HEK293 (cell line): ENCODE measurements at regions not wholly inside any gene's neighbourhood (a gene's known extent, or its start where the extent isn't known, plus 50 kb on each side); places are given as distances from the start of the nearest gene placed in this dataset.
A peak's percentile ranks its signal among the peaks of the same experiment; 100 is the strongest.
"Not testable (repeated sequence)": the region's sequence is repeated elsewhere in the genome, so short reads cannot be mapped to it uniquely, and the experiment has no call there.

Source experiments
- CTCF ChIA-PET: fragments of 350-600 bp; formaldehyde crosslinking; extraction: SDS; loops from one replicate; lab custom pipeline; 2021; ENCODE audit warnings: antibody characterized with exemption; lab: Yijun Ruan, JAX
- POLR2A ChIA-PET: fragments of 300-600 bp; formaldehyde crosslinking; extraction: SDS; loops from one replicate; lab custom pipeline; 2020; ENCODE audit warnings: antibody characterized with exemption, inconsistent platforms; lab: Yijun Ruan, JAX
- H3K27ac ChIP-seq: fragments of 200-500 bp; sonication (Bioruptor generic); 2 replicates; pipeline ENCODE4 v1.5.1; 2014; ENCODE audit warnings: low read depth, low read length, control low read depth, inconsistent platforms; ENCODE audit errors: extremely low read depth
- H3K36me3 ChIP-seq, 2 experiments: fragments of 200-500 bp in 1 of 2; sonication (Bioruptor generic) in 1 of 2; 1 replicate in 1 of 2; 2 replicates in 1 of 2; pipeline ENCODE4 v1.5.1; 2014 to 2017; ENCODE audit warnings: inconsistent platforms in 2 of 2, low read length in 2 of 2; ENCODE audit not compliant: control insufficient read depth in 2 of 2, insufficient read depth in 1 of 2
- H3K4me1 ChIP-seq: fragments of 200-500 bp; sonication (Bioruptor generic); 2 replicates; pipeline ENCODE4 v1.5.1; 2014; ENCODE audit warnings: mild to moderate bottlenecking, low read length, inconsistent platforms; ENCODE audit not compliant: control insufficient read depth, insufficient read depth
- H3K4me3 ChIP-seq: 2 replicates; pipeline ENCODE4 v1.5.1; 2011; ENCODE audit warnings: low read depth, mild to moderate bottlenecking, control low read depth, low read length, moderate library complexity
- H3K9me3 ChIP-seq: fragments of 200-500 bp; sonication (Bioruptor generic); 2 replicates; pipeline ENCODE4 v1.5.1; 2014; ENCODE audit warnings: low read depth, low read length, inconsistent platforms; ENCODE audit not compliant: control insufficient read depth, insufficient read depth
- GLIS2 ChIP-seq: fragments of 450-650 bp; formaldehyde crosslinking; IDR thresholded peaks from 2 replicates; pipeline ENCODE4 v1.5.1; 2016; ENCODE audit warnings: missing biosample characterization, missing genetic modification characterization
- HOXD13 ChIP-seq: sonication (generic); formaldehyde crosslinking; IDR thresholded peaks from 2 replicates; pipeline ENCODE4 v1.8.0; 2022; ENCODE audit warnings: missing genetic modification reagents, borderline replicate concordance
- PRDM2 ChIP-seq: fragments of 450-650 bp; formaldehyde crosslinking; IDR thresholded peaks from 2 replicates; pipeline ENCODE4 v1.5.1; 2016; ENCODE audit warnings: missing biosample characterization, missing genetic modification characterization, borderline replicate concordance
- YY1 ChIP-seq: fragments of 450-650 bp; formaldehyde crosslinking; IDR thresholded peaks from 2 replicates; pipeline ENCODE4 v1.5.1; 2018; ENCODE audit warnings: missing biosample characterization, missing genetic modification characterization
- ZBTB26 ChIP-seq: fragments of 450-650 bp; formaldehyde crosslinking; optimal IDR thresholded peaks from 2 replicates; pipeline ENCODE3; 2016; ENCODE audit warnings: missing biosample characterization, mild to moderate bottlenecking, missing genetic modification characterization
- ZFP69B ChIP-seq: fragments of 450-650 bp; formaldehyde crosslinking; IDR thresholded peaks from 2 replicates; pipeline ENCODE4 v1.5.1; 2016; ENCODE audit warnings: missing biosample characterization, missing genetic modification characterization
- ZNF10 ChIP-seq: fragments of 450-650 bp; formaldehyde crosslinking; IDR thresholded peaks from 2 replicates; pipeline ENCODE4 v1.5.1; 2017; ENCODE audit warnings: missing biosample characterization, missing genetic modification characterization
- ZNF114 ChIP-seq: fragments of 450-650 bp; formaldehyde crosslinking; IDR thresholded peaks from 2 replicates; pipeline ENCODE4 v1.5.0; 2017; ENCODE audit warnings: missing biosample characterization, missing genetic modification characterization
- ZNF248 ChIP-seq: fragments of 450-650 bp; formaldehyde crosslinking; IDR thresholded peaks from 2 replicates; pipeline ENCODE4 v1.5.1; 2017; ENCODE audit warnings: missing biosample characterization, missing genetic modification characterization
- ZNF266 ChIP-seq: fragments of 450-650 bp; formaldehyde crosslinking; IDR thresholded peaks from 2 replicates; pipeline ENCODE4 v1.5.1; 2016; ENCODE audit warnings: missing biosample characterization, missing genetic modification characterization, low read depth
- ZNF280D ChIP-seq: fragments of 450-650 bp; formaldehyde crosslinking; IDR thresholded peaks from 2 replicates; pipeline ENCODE4 v1.5.1; 2016; ENCODE audit warnings: missing biosample characterization, missing genetic modification characterization
- ZNF335 ChIP-seq: fragments of 450-650 bp; formaldehyde crosslinking; conservative IDR thresholded peaks from 2 replicates; pipeline ENCODE4 v1.5.1; 2016; ENCODE audit warnings: missing biosample characterization, missing genetic modification characterization
- ZNF394 ChIP-seq: fragments of 450-650 bp; formaldehyde crosslinking; IDR thresholded peaks from 2 replicates; pipeline ENCODE4 v1.5.1; 2016; ENCODE audit warnings: missing biosample characterization, missing genetic modification characterization, mild to moderate bottlenecking, moderate library complexity, borderline replicate concordance
- ZNF398 ChIP-seq: fragments of 450-650 bp; formaldehyde crosslinking; IDR thresholded peaks from 2 replicates; pipeline ENCODE4 v1.5.1; 2017; ENCODE audit warnings: missing biosample characterization, missing genetic modification characterization
- ZNF513 ChIP-seq: fragments of 450-650 bp; IDR thresholded peaks from 2 replicates; pipeline ENCODE4 v1.5.1; 2018; ENCODE audit warnings: missing biosample characterization, missing genetic modification characterization
- ZNF677 ChIP-seq: fragments of 450-650 bp; IDR thresholded peaks from 2 replicates; pipeline ENCODE4 v1.5.0; 2018; ENCODE audit warnings: missing biosample characterization, mild to moderate bottlenecking, missing genetic modification characterization, moderate library complexity
- ZSCAN16 ChIP-seq: fragments of 450-650 bp; formaldehyde crosslinking; IDR thresholded peaks from 2 replicates; pipeline ENCODE4 v1.5.1; 2016; ENCODE audit warnings: missing biosample characterization, missing genetic modification characterization

GRCh38 chr12:124091835-124092234 lies 118.8 kb downstream of the ZNF664 start:
- POLR2A ChIA-PET: no interaction called here

GRCh38 chr12:124092532-124092931 lies 119.5 kb downstream of the ZNF664 start:
- TF ChIP-seq ZNF513 (tag by site-specific recombination) (peak; percentile 97), ZNF114 (0 out of 2 replicates have a peak, but pooled peaks have one; percentile 45)
- H3K9me3 ChIP-seq, H3K4me3 ChIP-seq, CTCF ChIA-PET, H3K4me1 ChIP-seq, POLR2A ChIA-PET, H3K36me3 ChIP-seq, H3K27ac ChIP-seq: not testable (repeated sequence)

More at GRCh38 chr12:124091835-124092234, 118.8 kb downstream of the ZNF664 start:
- no peak overlapping the region for H3K27ac ChIP-seq
- H3K36me3 ChIP-seq: no peaks in the 10 kb centered on the region
- H3K9me3 ChIP-seq: no peaks in the 10 kb centered on the region
- no peak overlapping the region for H3K4me3 ChIP-seq
- no peak for TF ChIP-seq PRDM2 (tag by site-specific recombination)
- CTCF ChIA-PET: no interaction called here
- peaks cover 8% of the 10 kb centered on the region for H3K4me1 ChIP-seq

GRCh38 chr12:124093297-124093696 lies 120.3 kb downstream of the ZNF664 start:
- Histone ChIP-seq H3K4me1 (no peaks in the 10 kb centered on the region), H3K27ac (no peak overlapping the region), H3K9me3 (no peaks in the 10 kb centered on the region), H3K4me3 (no peak overlapping the region), H3K36me3 (no peaks in the 10 kb centered on the region)
- POLR2A ChIA-PET: no interaction called here
- CTCF ChIA-PET: no interaction called here
- no peak for TF ChIP-seq ZNF10 (tag by site-specific recombination)
- TF ChIP-seq ZFP69B: no peak
- TF ChIP-seq GLIS2 (tag by site-specific recombination): no peak
- TF ChIP-seq HOXD13 (CRISPR knock-in tag): no peak
- TF ChIP-seq ZNF280D (tag by site-specific recombination): no peak
- TF ChIP-seq ZBTB26 (tag by site-specific recombination): no peak
- no peak for TF ChIP-seq YY1 (tag by site-specific recombination)
- TF ChIP-seq ZNF335 (tag by site-specific recombination): no peak
- no peak for TF ChIP-seq ZSCAN16 (tag by site-specific recombination)
- peak; percentile 79; the same call in 1 of the 2 replicates for TF ChIP-seq ZNF248
- TF ChIP-seq ZNF398 (tag by site-specific recombination): no peak
- TF ChIP-seq ZNF677 (tag by site-specific recombination): no peak
- no peak for TF ChIP-seq ZNF266 (tag by site-specific recombination)
- no peak for TF ChIP-seq ZNF394 (tag by site-specific recombination)
